ENCODE measurements at regions not wholly inside any gene's neighbourhood (a gene's known extent, or its start where the extent isn't known, plus 50 kb on each side); places are given as distances from the start of the nearest gene placed in this dataset.

GRCh38 chr15:66885281-66885915, 180.0 kb upstream of the SMAD3 start:
- no peak for TF ChIP-seq LEF1 (IDR thresholded peaks at IDR 0.05; ENCODE audit: borderline replicate concordance)
- no peak for TF ChIP-seq ARNT (IDR thresholded peaks at IDR 0.05)
- TF ChIP-seq FOXK2 (IDR thresholded peaks at IDR 0.05): no peak
- no peak for TF ChIP-seq SUZ12 (IDR thresholded peaks at IDR 0.05)
- no peak for TF ChIP-seq ZNF384 (IDR thresholded peaks at IDR 0.05)
- TF ChIP-seq FOXM1 (IDR thresholded peaks at IDR 0.05; ENCODE audit: borderline replicate concordance): no peak
- TF ChIP-seq SP1 (IDR thresholded peaks at IDR 0.05): no peak
- TF ChIP-seq NFRKB (IDR thresholded peaks at IDR 0.05): no peak
- TF ChIP-seq PKNOX1 (IDR thresholded peaks at IDR 0.05): no peak
- no peak for TF ChIP-seq ELF4 (IDR thresholded peaks at IDR 0.05)
- TF ChIP-seq TARDBP (IDR thresholded peaks at IDR 0.05): no peak
- no peak for TF ChIP-seq HDGF (IDR thresholded peaks at IDR 0.05; ENCODE audit: borderline replicate concordance)
- no peak for TF ChIP-seq FOXA1 (IDR thresholded peaks at IDR 0.05)
- TF ChIP-seq BHLHE40 (IDR thresholded peaks at IDR 0.05; ENCODE audit: borderline replicate concordance): no peak
